SK-N-SH treated with all-trans-retinoic acid at 6 μM for 48 hours (cell line): ENCODE measurements at regions not wholly inside any gene's neighbourhood (a gene's known extent, or its start where the extent isn't known, plus 50 kb on each side); places are given as distances from the start of the nearest gene placed in this dataset.

Source experiments
- ATAC-seq: fragments of 200-7000 bp; cut with Tn5 transposase; 3 replicates; pipeline ENCODE4 v1.9.1; 2020; ENCODE audit warnings: mild to moderate bottlenecking, moderate library complexity
- BACH2 ChIP-seq: fragments of 250-450 bp; sonication (Bioruptor Pico); IDR thresholded peaks from 2 replicates; pipeline ENCODE4 v1.9.0; 2021; ENCODE audit warnings: mild to moderate bottlenecking, borderline replicate concordance
- CREB5 ChIP-seq: fragments of 250-450 bp; sonication (Bioruptor Pico); IDR thresholded peaks from 2 replicates; pipeline ENCODE4 v1.5.1; 2020; ENCODE audit warnings: low read depth, mild to moderate bottlenecking, moderate library complexity
- CSDC2 ChIP-seq: fragments of 250-450 bp; sonication (Bioruptor Pico); IDR thresholded peaks from 2 replicates; pipeline ENCODE4 v1.5.0; 2020; ENCODE audit warnings: mild to moderate bottlenecking, moderate library complexity
- CSRNP3 ChIP-seq: fragments of 250-450 bp; sonication (Bioruptor Pico); IDR thresholded peaks from 2 replicates; pipeline ENCODE4 v1.5.1; 2021; ENCODE audit warnings: mild to moderate bottlenecking, moderate library complexity
- ESRRG ChIP-seq: fragments of 250-450 bp; sonication (Bioruptor Pico); IDR thresholded peaks from 2 replicates; pipeline ENCODE4 v1.6.1; 2021; ENCODE audit warnings: mild to moderate bottlenecking
- GLIS3 ChIP-seq: fragments of 250-450 bp; sonication (Bioruptor Pico); IDR thresholded peaks from 2 replicates; pipeline ENCODE4 v1.5.0; 2020; ENCODE audit warnings: mild to moderate bottlenecking, moderate library complexity
- ISL1 ChIP-seq: fragments of 250-450 bp; sonication (Bioruptor Pico); IDR thresholded peaks from 2 replicates; pipeline ENCODE4 v2.1.2; 2022; ENCODE audit warnings: mild to moderate bottlenecking, moderate library complexity
- OSR1 ChIP-seq: fragments of 250-450 bp; sonication (Bioruptor Pico); IDR thresholded peaks from 2 replicates; pipeline ENCODE4 v1.8.0; 2022; ENCODE audit warnings: moderate library complexity, mild to moderate bottlenecking, inconsistent platforms
- POU6F1 ChIP-seq: fragments of 250-450 bp; sonication (Bioruptor Pico); IDR thresholded peaks from 2 replicates; pipeline ENCODE4 v1.8.0; 2021; ENCODE audit warnings: low read depth, mild to moderate bottlenecking, moderate library complexity, borderline replicate concordance
- PPARA ChIP-seq: fragments of 250-450 bp; sonication (Bioruptor Pico); IDR thresholded peaks from 2 replicates; pipeline ENCODE4 v1.5.0; 2020; ENCODE audit warnings: mild to moderate bottlenecking, borderline replicate concordance
- RARB ChIP-seq: fragments of 250-450 bp; sonication (Bioruptor Pico); IDR thresholded peaks from 2 replicates; pipeline ENCODE4 v1.8.0; 2021; ENCODE audit warnings: mild to moderate bottlenecking, moderate library complexity
- SNAI2 ChIP-seq: fragments of 250-450 bp; sonication (Bioruptor Pico); IDR thresholded peaks from 2 replicates; pipeline ENCODE4 v1.5.0; 2020; ENCODE audit warnings: mild to moderate bottlenecking, moderate library complexity
- TOX ChIP-seq: fragments of 250-450 bp; sonication (Bioruptor Pico); IDR thresholded peaks from 2 replicates; pipeline ENCODE4 v1.8.0; 2021; ENCODE audit warnings: mild to moderate bottlenecking, moderate library complexity, borderline replicate concordance
- TSHZ2 ChIP-seq: fragments of 250-450 bp; sonication (Bioruptor Pico); IDR thresholded peaks from 2 replicates; pipeline ENCODE4 v1.5.0; 2020; ENCODE audit warnings: mild to moderate bottlenecking, moderate library complexity
- ZC3H10 ChIP-seq: fragments of 250-450 bp; sonication (Bioruptor Pico); IDR thresholded peaks from 2 replicates; pipeline ENCODE4 v1.5.1; 2021; ENCODE audit warnings: mild to moderate bottlenecking, moderate library complexity
- ZFP3 ChIP-seq: fragments of 250-450 bp; sonication (Bioruptor Pico); IDR thresholded peaks from 2 replicates; pipeline ENCODE4 v1.5.0; 2020; ENCODE audit warnings: mild to moderate bottlenecking, moderate library complexity
- ZFP30 ChIP-seq: fragments of 450-650 bp; formaldehyde crosslinking; IDR thresholded peaks from 2 replicates; pipeline ENCODE4 v1.5.0; 2022; ENCODE audit warnings: mild to moderate bottlenecking, moderate library complexity
- ZNF565 ChIP-seq: fragments of 450-650 bp; formaldehyde crosslinking; conservative IDR thresholded peaks from 2 replicates; pipeline ENCODE4 v1.5.0; 2020; ENCODE audit warnings: low read depth, mild to moderate bottlenecking, moderate library complexity
- ZNF70 ChIP-seq: fragments of 450-650 bp; formaldehyde crosslinking; IDR thresholded peaks from 2 replicates; pipeline ENCODE4 v1.5.0; 2020; ENCODE audit warnings: mild to moderate bottlenecking, moderate library complexity

- TF ChIP-seq TSHZ2 (CRISPR knock-in tag) (no peak), ZFP30 (CRISPR knock-in tag) (no peak), CREB5 (CRISPR knock-in tag) (no peak), RARB (CRISPR knock-in tag) (no peak), BACH2 (CRISPR knock-in tag) (no peak), ISL1 (CRISPR knock-in tag) (no peak), POU6F1 (CRISPR knock-in tag) (no peak)
- peak; percentile 75 for ATAC-seq
Observed at GRCh38 chr9:89234205-89235067, 55.8 kb upstream of the SHC3 start.

- TF ChIP-seq ZC3H10 (CRISPR knock-in tag) (no peak), ISL1 (CRISPR knock-in tag) (no peak), CSRNP3 (no peak), OSR1 (CRISPR knock-in tag) (no peak), TOX (no peak), CSDC2 (CRISPR knock-in tag) (no peak), CREB5 (CRISPR knock-in tag) (no peak), TSHZ2 (CRISPR knock-in tag) (no peak), GLIS3 (CRISPR knock-in tag) (no peak), ESRRG (CRISPR knock-in tag) (no peak), ZNF565 (CRISPR knock-in tag) (no peak), ZFP3 (CRISPR knock-in tag) (no peak), PPARA (CRISPR knock-in tag) (no peak), SNAI2 (CRISPR knock-in tag) (no peak), ZNF70 (CRISPR knock-in tag) (no peak)
- ATAC-seq = no peak
Observed at GRCh38 chr9:89236955-89237573, 58.4 kb upstream of the SHC3 start.
